Thoracic aorta (tissue), 2 donors: ENCODE measurements at regions not wholly inside any gene's neighbourhood (a gene's known extent, or its start where the extent isn't known, plus 50 kb on each side); places are given as distances from the start of the nearest gene placed in this dataset.

Source experiments
- ATAC-seq: fragments of 150-250 bp; one replicate; pipeline ENCODE4 v1.8.0; 2017; ENCODE audit warnings: low read depth; ENCODE audit not compliant: insufficient number of reproducible peaks, low FRiP score
- DNase-seq: peaks from one replicate; pipeline ENCODE4 v3.0.0-alpha.2; 2020; ENCODE audit warnings: low spot score
- H3K27ac ChIP-seq, 2 donors: fragments of 200-600 bp; sonication (generic); 1 replicate in 1 of 2; 2 replicates in 1 of 2; pipeline ENCODE4 v1.5.1; 2016; ENCODE audit warnings: mild to moderate bottlenecking in 2 of 2, moderate library complexity in 2 of 2
- H3K27me3 ChIP-seq: fragments of 200-600 bp; sonication (generic); replicated peaks from 2 replicates; pipeline ENCODE4 v1.6.0; 2016; ENCODE audit warnings: mild to moderate bottlenecking; ENCODE audit not compliant: insufficient read depth
- H3K36me3 ChIP-seq: fragments of 200-600 bp; sonication (generic); one replicate; pipeline ENCODE4 v1.5.1; 2016
- H3K4me1 ChIP-seq, 2 donors: fragments of 200-600 bp; sonication (generic); 1 replicate in 1 of 2; 2 replicates in 1 of 2; pipeline versions ENCODE4 v1.5.1 to v1.6.0; 2016; ENCODE audit warnings: low read depth in 2 of 2, mild to moderate bottlenecking in 1 of 2; ENCODE audit not compliant: control insufficient read depth in 1 of 2
- H3K4me3 ChIP-seq: fragments of 200-600 bp; sonication (generic); 2 replicates; pipeline ENCODE4 v1.5.1; 2016; ENCODE audit warnings: mild to moderate bottlenecking
- H3K9me3 ChIP-seq: fragments of 200-600 bp; sonication (generic); 2 replicates; pipeline ENCODE4 v1.5.1; 2016
- TF ChIP-seq, protein P1 (sequence below): fragments of 200-600 bp; sonication (generic); IDR thresholded peaks from one replicate; pipeline ENCODE4 v1.5.1; 2019; ENCODE audit warnings: antibody characterized with exemption

GRCh38 chr12:97118796-97119375 lies 211.8 kb downstream of the NEDD1 start:
- Histone ChIP-seq H3K36me3 (no peaks in the 10 kb centered on the region), H3K4me3 (no peak overlapping the region), H3K9me3 (no peaks in the 10 kb centered on the region), H3K4me1 (no peaks in the 10 kb centered on the region), H3K27me3 (no peaks in the 10 kb centered on the region), H3K27ac (no peak overlapping the region)
- ATAC-seq (no peak), DNase-seq (no peak)
- TF ChIP-seq, protein P1, sequence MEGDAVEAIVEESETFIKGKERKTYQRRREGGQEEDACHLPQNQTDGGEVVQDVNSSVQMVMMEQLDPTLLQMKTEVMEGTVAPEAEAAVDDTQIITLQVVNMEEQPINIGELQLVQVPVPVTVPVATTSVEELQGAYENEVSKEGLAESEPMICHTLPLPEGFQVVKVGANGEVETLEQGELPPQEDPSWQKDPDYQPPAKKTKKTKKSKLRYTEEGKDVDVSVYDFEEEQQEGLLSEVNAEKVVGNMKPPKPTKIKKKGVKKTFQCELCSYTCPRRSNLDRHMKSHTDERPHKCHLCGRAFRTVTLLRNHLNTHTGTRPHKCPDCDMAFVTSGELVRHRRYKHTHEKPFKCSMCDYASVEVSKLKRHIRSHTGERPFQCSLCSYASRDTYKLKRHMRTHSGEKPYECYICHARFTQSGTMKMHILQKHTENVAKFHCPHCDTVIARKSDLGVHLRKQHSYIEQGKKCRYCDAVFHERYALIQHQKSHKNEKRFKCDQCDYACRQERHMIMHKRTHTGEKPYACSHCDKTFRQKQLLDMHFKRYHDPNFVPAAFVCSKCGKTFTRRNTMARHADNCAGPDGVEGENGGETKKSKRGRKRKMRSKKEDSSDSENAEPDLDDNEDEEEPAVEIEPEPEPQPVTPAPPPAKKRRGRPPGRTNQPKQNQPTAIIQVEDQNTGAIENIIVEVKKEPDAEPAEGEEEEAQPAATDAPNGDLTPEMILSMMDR = no peak

DNA sequence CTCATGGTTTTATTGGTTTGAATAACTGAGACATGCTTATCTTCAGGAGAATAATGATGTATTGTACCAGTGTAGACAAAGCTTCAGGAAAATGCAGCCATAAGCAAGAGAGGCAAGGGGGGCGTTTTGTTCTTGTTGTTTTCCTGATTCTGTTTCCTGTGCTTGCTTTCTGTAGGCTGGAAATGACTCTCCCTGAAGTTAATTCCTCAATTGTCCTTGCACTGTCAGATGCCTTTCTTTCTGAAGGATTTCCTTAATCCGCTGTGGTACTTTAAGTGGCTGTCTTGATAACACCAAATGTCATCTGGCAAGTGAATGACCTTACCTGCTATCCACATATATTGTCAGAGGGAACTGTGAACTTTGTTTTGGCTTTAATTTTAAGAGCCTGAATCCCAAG lies 220.0 kb downstream of the NEDD1 start:
- Histone ChIP-seq H3K9me3 (no peaks in the 10 kb centered on the region), H3K27ac (no peak overlapping the region), H3K27me3 (no peaks in the 10 kb centered on the region), H3K4me1 (no peaks in the 10 kb centered on the region), H3K36me3 (no peaks in the 10 kb centered on the region), H3K4me3 (no peak overlapping the region)
- no peak for ATAC-seq
- no peak for DNase-seq
- TF ChIP-seq, protein P1 = no peak

DNA sequence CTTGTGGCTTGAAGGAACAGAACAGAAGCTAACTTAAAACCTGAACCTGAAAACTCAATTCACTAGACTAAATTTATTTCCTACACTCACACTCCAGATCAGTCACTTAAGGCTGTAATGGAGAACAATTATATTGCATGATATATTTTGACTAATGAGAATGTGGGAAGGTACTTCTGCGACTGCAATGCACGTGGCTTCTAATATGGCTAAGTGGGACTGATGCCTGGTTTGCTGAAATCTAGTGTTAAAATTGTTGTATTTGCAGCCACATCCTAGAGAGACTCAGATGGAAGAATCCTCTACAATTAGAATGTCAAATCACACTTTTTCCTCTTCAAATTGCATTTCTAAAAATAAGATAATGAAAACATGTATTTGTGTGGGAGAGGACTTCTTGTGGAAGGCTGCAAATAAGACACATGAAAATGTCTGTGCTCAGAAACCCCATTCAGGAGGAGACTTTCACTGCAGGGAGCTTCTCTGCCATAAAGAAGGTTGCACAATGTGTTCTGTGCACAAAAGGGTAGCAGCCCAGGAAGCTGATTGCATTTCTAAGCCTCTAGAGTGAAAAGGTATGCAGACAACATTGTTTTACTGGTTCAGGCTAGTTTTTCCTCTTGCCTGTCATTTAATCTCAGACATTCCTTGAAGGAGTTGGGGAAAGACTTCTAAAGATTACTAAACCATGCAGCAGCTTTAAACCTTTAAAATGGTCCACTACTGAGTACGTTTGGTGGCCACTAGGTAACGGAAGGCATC lies 224.3 kb downstream of the NEDD1 start:
- DNase-seq = no peak
- H3K36me3 ChIP-seq = no peaks in the 10 kb centered on the region
- H3K4me1 ChIP-seq = no peaks in the 10 kb centered on the region
- no peaks in the 10 kb centered on the region for H3K27me3 ChIP-seq
- H3K27ac ChIP-seq = no peak overlapping the region
- no peak overlapping the region for H3K4me3 ChIP-seq
- no peak for ATAC-seq
- no peaks in the 10 kb centered on the region for H3K9me3 ChIP-seq
- TF ChIP-seq, protein P1 = no peak

GRCh38 chr12:97132270-97132669 lies 225.2 kb downstream of the NEDD1 start:
- no peak overlapping the region for H3K4me3 ChIP-seq
- TF ChIP-seq, protein P1 = no peak
- H3K4me1 ChIP-seq = no peaks in the 10 kb centered on the region
- no peak for ATAC-seq
- H3K27me3 ChIP-seq = no peaks in the 10 kb centered on the region
- H3K27ac ChIP-seq = no peak overlapping the region
- DNase-seq = no peak
- H3K36me3 ChIP-seq = no peaks in the 10 kb centered on the region
- H3K9me3 ChIP-seq = no peaks in the 10 kb centered on the region

GRCh38 chr12:97134495-97134894 lies 227.4 kb downstream of the NEDD1 start:
- ATAC-seq = no peak
- no peaks in the 10 kb centered on the region for H3K27me3 ChIP-seq
- no peaks in the 10 kb centered on the region for H3K9me3 ChIP-seq
- TF ChIP-seq, protein P1 = no peak
- no peak for DNase-seq
- H3K4me3 ChIP-seq = no peak overlapping the region
- H3K36me3 ChIP-seq = no peaks in the 10 kb centered on the region
- no peak overlapping the region for H3K27ac ChIP-seq
- H3K4me1 ChIP-seq = no peaks in the 10 kb centered on the region
